Tibial nerve (tissue), 4 donors: ENCODE measurements at regions not wholly inside any gene's neighbourhood (a gene's known extent, or its start where the extent isn't known, plus 50 kb on each side); places are given as distances from the start of the nearest gene placed in this dataset.
A peak's percentile ranks its signal among the peaks of the same experiment; 100 is the strongest.

ENCODE experiments used
- DNase-seq, 2 donors: peaks; one replicate each; pipeline ENCODE4 v3.0.0-alpha.2; 2019; ENCODE audit warnings: low spot score in 2 of 2
- H3K27ac ChIP-seq, 4 donors: fragments of 200-600 bp; sonication (generic) in 3 of 4; one replicate each; pipeline ENCODE4 v1.5.1; 2017 to 2019; ENCODE audit warnings: mild to moderate bottlenecking in 1 of 4
- H3K27me3 ChIP-seq, 2 donors: fragments of 200-600 bp; sonication (generic) in 1 of 2; one replicate each; pipeline versions ENCODE4 v1.5.1 to v1.6.0; 2017 to 2019
- H3K36me3 ChIP-seq, 3 donors: fragments of 200-600 bp; sonication (generic); one replicate each; pipeline ENCODE4 v1.5.1; 2018 to 2019
- H3K4me1 ChIP-seq, 4 donors: fragments of 200-600 bp; sonication (generic) in 3 of 4; one replicate each; pipeline ENCODE4 v1.5.1; 2017 to 2019
- H3K4me3 ChIP-seq, 4 donors: fragments of 200-600 bp; sonication (generic) in 3 of 4; one replicate each; pipeline ENCODE4 v1.5.1; 2017 to 2019; ENCODE audit warnings: mild to moderate bottlenecking in 1 of 4, moderate library complexity in 1 of 4
- H3K9me3 ChIP-seq, 4 donors: fragments of 200-600 bp; sonication (generic) in 3 of 4; one replicate each; pipeline ENCODE4 v1.5.1; 2017 to 2019
- CTCF ChIP-seq, 5 experiments: fragments of 200-600 bp in 3 of 5; fragments of 450-650 bp in 2 of 5; sonication (generic) in 3 of 5; IDR thresholded peaks; one replicate each; pipeline ENCODE4 v1.5.1; 2016 to 2019; ENCODE audit warnings: antibody characterized with exemption in 5 of 5, mild to moderate bottlenecking in 3 of 5, moderate library complexity in 2 of 5
- EP300 ChIP-seq, 2 donors: sonication (generic); formaldehyde crosslinking; IDR thresholded peaks; one replicate each; pipeline ENCODE4 v1.6.1; 2017; ENCODE audit warnings: antibody characterized with exemption in 2 of 2, mild to moderate bottlenecking in 1 of 2
- POLR2A ChIP-seq, 2 donors: fragments of 450-650 bp; IDR thresholded peaks; one replicate each; pipeline ENCODE4 v1.6.1; 2017; ENCODE audit warnings: antibody characterized with exemption in 2 of 2, mild to moderate bottlenecking in 2 of 2, moderate library complexity in 2 of 2
- WGBS, 2 donors: methylation state at CpG; one replicate each; pipeline ENCODE4 v1.1.5; 2018; 5-methylcytosine and 5-hydroxymethylcytosine counted together

GRCh38 chr5:159736844-159737243 is 179.4 kb upstream of the ADRA1B start:
- no peaks in the 10 kb centered on the region for H3K9me3 ChIP-seq
- TF ChIP-seq CTCF (IDR thresholded peaks at IDR 0.05): no peak
- TF ChIP-seq POLR2A (IDR thresholded peaks at IDR 0.05): no peak
- no peak for TF ChIP-seq EP300 (IDR thresholded peaks at IDR 0.05)
- H3K4me1 ChIP-seq: no peaks in the 10 kb centered on the region
- no peaks in the 10 kb centered on the region for H3K27me3 ChIP-seq
- no peak for DNase-seq
- no peak overlapping the region for H3K27ac ChIP-seq
- H3K4me3 ChIP-seq: no peak overlapping the region
- no peaks in the 10 kb centered on the region for H3K36me3 ChIP-seq
- 51 to 56% methylated on average over 2 of the region's 2 CpGs for WGBS, 2 donors

GRCh38 chr5:159737263-159737662 is 179.0 kb upstream of the ADRA1B start:
- no peak overlapping the region for H3K4me3 ChIP-seq
- peak in 1 of 2 donors; percentile 25 for DNase-seq
- peak in 1 of 2 donors; percentile 47 for TF ChIP-seq EP300 (IDR thresholded peaks at IDR 0.05)
- no peak for TF ChIP-seq POLR2A (IDR thresholded peaks at IDR 0.05)
- no peak for TF ChIP-seq CTCF (IDR thresholded peaks at IDR 0.05)
- WGBS, 2 donors: 80 to 93% methylated on average over 5 of the region's 5 CpGs
- H3K27me3 ChIP-seq: no peaks in the 10 kb centered on the region
- H3K27ac ChIP-seq: no peak overlapping the region
- no peaks in the 10 kb centered on the region for H3K9me3 ChIP-seq
- H3K36me3 ChIP-seq: no peaks in the 10 kb centered on the region
- H3K4me1 ChIP-seq: no peaks in the 10 kb centered on the region

GRCh38 chr5:159741829-159742322 is 174.4 kb upstream of the ADRA1B start:
- H3K36me3 ChIP-seq: no peaks in the 10 kb centered on the region
- DNase-seq: no peak
- H3K27ac ChIP-seq: no peak overlapping the region
- peaks cover 0 to 9% (median 0%) of the 10 kb centered on the region in 4 donors for H3K9me3 ChIP-seq
- TF ChIP-seq EP300 (IDR thresholded peaks at IDR 0.05) (no peak), CTCF (IDR thresholded peaks at IDR 0.05) (no peak), POLR2A (IDR thresholded peaks at IDR 0.05) (no peak)
- no peaks in the 10 kb centered on the region for H3K27me3 ChIP-seq
- no peaks in the 10 kb centered on the region for H3K4me1 ChIP-seq
- H3K4me3 ChIP-seq: no peak overlapping the region
- 85 to 88% methylated on average over 5 of the region's 5 CpGs for WGBS, 2 donors

- TF ChIP-seq CTCF (IDR thresholded peaks at IDR 0.05) (no peak), EP300 (IDR thresholded peaks at IDR 0.05) (no peak), POLR2A (IDR thresholded peaks at IDR 0.05) (no peak)
- Histone ChIP-seq H3K27me3 (no peaks in the 10 kb centered on the region), H3K4me3 (no peak overlapping the region), H3K4me1 (no peaks in the 10 kb centered on the region), H3K36me3 (no peaks in the 10 kb centered on the region), H3K9me3 (peaks cover 0 to 9% (median 0%) of the 10 kb centered on the region in 4 donors), H3K27ac (no peak overlapping the region)
- no peak for DNase-seq
- 98 to 100% methylated on average over 1 of the region's 1 CpG for WGBS, 2 donors
Observed at GRCh38 chr5:159743234-159743633, 173.0 kb upstream of the ADRA1B start.

GRCh38 chr5:159746707-159747106 is 169.6 kb upstream of the ADRA1B start:
- Histone ChIP-seq H3K27me3 (no peaks in the 10 kb centered on the region), H3K36me3 (no peaks in the 10 kb centered on the region), H3K4me3 (no peak overlapping the region), H3K27ac (no peak overlapping the region), H3K4me1 (no peaks in the 10 kb centered on the region), H3K9me3 (peaks cover 0 to 19% (median 0%) of the 10 kb centered on the region in 4 donors)
- TF ChIP-seq EP300 (IDR thresholded peaks at IDR 0.05) (no peak), CTCF (IDR thresholded peaks at IDR 0.05) (no peak), POLR2A (IDR thresholded peaks at IDR 0.05) (no peak)
- no peak for DNase-seq
- 85 to 90% methylated on average over 4 of the region's 4 CpGs for WGBS, 2 donors
